GM21825 (cell line): ENCODE measurements at regions not wholly inside any gene's neighbourhood (a gene's known extent, or its start where the extent isn't known, plus 50 kb on each side); places are given as distances from the start of the nearest gene placed in this dataset.
"Not testable (repeated sequence)": the region's sequence is repeated elsewhere in the genome, so short reads cannot be mapped to it uniquely, and the experiment has no call there.

ENCODE experiments used
- ATAC-seq: cut with Tn5 transposase; IDR thresholded peaks from one replicate; pipeline ENCODE4 v1.9.1; 2021; ENCODE audit warnings: mild to moderate bottlenecking, moderate library complexity; ENCODE audit not compliant: unreplicated experiment

- ATAC-seq: no peak
These were observed 824.3 kb upstream of the ATXN8OS start for GRCh38 chr13:69283301-69283700.

DNA sequence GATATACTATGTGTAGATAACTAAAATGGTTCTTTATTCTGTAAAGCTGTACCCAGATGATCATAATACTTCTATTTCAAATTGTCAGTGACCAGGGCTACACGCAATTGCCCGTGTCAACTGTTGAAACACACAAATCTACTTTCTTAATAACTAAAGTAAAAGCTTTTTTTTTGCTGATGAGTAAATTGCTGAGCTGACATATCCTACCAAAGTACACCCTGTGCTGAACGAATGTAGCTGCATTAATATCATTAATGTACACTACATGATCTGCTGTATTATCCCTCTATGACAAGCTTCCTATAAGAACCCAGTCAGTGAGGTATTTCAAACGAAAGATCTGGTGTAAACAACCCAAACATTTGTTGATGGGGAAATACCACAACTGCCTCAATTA, 827.2 kb upstream of the ATXN8OS start:
- no peak for ATAC-seq

GRCh38 chr13:69279213-69279612, 828.4 kb upstream of the ATXN8OS start:
- ATAC-seq: no peak

DNA sequence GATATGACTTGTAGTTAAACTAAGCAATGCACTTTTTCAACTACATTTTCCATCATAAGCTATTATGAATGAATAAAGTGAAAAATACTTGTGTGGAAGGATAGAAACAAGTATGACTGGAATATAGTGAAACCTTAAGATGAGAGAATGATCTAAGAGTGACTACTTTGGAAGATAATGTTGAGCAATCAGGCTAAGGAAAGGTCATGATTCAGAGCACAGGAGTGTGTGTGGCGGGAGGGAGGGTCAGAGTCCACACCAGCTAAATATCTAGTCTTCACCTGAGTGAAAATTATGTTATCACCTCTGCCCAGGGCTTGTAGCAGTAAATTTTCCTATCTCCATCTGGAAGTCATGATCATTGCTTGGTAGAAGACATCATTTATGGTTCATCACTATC, 833.4 kb upstream of the ATXN8OS start:
- ATAC-seq: no peak

- ATAC-seq: no peak
These were observed 843.0 kb upstream of the ATXN8OS start for GRCh38 chr13:69264362-69265334.

GRCh38 chr13:69243366-69243765, 864.3 kb upstream of the ATXN8OS start:
- no peak for ATAC-seq

- ATAC-seq: no peak
These were observed 873.5 kb upstream of the ATXN8OS start for GRCh38 chr13:69234171-69234570.

DNA sequence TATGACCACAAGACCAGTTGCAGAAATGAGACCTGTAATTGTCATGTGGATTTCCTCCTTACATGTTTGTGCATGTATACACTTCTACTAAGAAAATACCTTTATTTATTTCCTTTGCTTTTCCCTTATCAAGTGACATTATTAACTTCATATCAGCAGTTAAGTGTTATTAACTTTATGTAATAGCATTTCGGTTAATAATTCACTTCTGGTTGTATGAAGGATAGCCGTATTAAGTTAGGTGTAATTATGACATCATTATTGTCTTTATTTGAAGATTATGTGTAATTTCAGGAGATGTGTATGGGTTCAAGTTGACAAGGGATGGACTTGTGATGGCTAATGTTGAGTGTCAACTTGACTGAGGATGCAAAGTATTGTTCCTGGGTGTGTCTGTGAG, 881.2 kb upstream of the ATXN8OS start:
- ATAC-seq: no peak

- ATAC-seq: not testable (repeated sequence)
These were observed 885.8 kb upstream of the ATXN8OS start for GRCh38 chr13:69221633-69222498.

DNA sequence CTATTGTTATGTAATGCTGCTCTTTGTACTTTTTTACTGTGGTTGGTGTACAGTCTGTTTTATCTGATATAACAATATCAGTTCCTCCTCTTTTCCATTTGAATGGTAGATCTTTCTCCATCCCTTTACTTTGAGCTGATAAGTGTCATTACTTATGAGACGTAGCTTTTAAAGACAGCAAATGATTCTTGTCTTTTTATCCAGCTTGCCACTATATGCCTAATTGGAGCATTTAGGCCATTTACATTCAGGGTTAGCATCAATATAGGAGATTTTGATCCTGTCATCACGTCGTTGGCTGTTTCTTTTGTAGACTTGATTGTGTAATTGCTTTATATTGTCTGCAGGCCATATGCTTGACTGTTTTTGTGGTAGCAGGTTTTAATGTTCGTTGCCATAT, 894.2 kb upstream of the ATXN8OS start:
- ATAC-seq: no peak

DNA sequence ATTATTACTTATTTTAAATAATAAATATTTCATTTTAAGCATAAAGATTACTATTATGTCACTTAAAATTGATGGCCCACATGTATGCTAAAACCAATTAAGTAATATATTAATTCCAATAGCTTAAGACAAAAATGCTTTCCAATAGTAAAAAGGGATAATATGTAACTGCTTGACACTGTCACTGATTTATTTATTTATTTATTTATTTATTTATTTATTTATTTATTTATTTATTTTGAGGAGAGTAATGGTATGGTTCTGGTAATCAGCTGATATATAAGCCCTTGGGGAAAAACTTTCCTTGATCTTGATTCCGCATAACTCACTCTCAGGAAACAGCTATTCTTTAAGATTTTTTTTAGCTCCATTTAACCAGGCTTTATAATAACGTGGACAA, 903.0 kb upstream of the ATXN8OS start:
- ATAC-seq: no peak

GRCh38 chr13:69202996-69203395, 904.6 kb upstream of the ATXN8OS start:
- no peak for ATAC-seq

DNA sequence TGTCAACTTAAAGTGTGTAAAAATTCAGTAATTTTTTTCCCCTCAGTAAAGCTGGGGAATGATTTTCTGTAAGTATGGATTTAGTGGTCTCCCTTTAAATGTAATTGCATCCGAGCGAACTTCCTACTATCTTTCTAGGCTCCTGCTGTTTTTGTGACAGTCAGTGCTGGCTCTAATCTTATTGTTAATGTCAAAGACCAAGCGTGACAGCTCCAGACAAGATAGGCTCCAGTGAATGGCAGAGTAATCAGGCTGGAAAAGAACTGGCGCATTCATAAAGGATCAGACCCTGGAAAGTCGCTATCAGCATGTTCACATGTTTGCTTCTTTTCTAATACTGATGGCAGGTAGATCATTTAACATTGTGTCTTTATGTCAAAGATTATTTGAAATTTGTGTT, 908.0 kb upstream of the ATXN8OS start:
- no peak for ATAC-seq

GRCh38 chr13:69198706-69199105, 908.9 kb upstream of the ATXN8OS start:
- no peak for ATAC-seq

DNA sequence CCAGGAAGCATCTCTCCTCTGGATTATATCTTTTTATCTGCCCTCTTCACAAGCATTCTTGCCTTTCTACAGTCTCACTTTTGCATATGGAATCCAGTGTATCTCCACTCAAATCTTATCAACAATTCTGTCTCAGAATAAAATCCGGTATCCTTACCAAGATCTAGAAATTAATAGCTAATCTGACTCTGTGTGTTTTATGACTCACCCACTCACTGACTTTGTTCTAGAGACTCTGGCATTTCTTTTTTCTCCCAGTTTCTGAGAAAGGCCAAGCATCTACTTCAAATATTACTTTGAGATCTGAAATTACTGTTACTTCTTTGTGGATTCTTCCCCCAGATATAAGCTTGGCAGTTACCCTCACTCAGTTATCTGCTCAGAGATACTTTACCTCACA, 913.5 kb upstream of the ATXN8OS start:
- no peak for ATAC-seq

DNA sequence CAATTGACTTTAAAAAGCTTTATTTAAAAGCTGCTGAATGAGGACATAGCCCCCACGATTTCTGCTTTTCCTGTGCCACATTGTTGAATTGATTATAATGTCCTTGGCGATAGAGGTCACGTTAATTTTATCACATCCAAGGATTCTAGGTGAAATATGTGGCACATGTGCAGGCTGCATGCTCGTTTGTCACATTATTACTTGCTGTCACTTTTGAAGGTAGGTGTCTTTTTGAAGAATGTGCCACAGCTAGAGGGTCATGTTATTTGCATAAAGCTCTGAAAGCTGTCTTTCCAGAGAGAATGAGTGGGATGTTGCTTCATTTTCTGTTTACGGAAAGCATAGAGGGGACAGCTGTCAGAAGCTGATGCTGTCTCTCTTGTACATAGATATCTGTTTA, 927.6 kb upstream of the ATXN8OS start:
- ATAC-seq: no peak

GRCh38 chr13:69178000-69178399, 929.6 kb upstream of the ATXN8OS start:
- no peak for ATAC-seq

- no peak for ATAC-seq
These were observed 939.2 kb upstream of the ATXN8OS start for GRCh38 chr13:69168436-69168835.

GRCh38 chr13:69155136-69155535, 952.5 kb upstream of the ATXN8OS start:
- no peak for ATAC-seq

- no peak for ATAC-seq
These were observed 965.5 kb upstream of the ATXN8OS start for GRCh38 chr13:69142101-69142500.

DNA sequence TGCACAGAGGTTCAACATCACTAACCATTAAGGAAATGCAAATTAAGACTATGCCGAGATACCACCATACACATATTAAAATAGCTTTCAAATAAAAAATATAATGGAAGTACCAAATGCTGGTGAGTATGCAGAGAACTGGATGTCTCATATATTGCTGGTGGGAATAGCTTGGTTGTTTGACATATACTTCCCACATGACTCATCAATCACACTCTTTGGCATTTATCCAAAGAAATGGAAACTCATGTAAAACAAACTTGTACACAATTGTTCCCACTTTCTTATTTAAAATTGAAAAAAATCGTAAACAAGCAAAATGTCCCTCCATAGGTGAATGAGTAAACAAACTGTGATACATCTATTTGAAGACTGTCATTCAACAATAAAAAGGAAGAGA, 982.6 kb upstream of the ATXN8OS start:
- ATAC-seq: no peak
